Stomach (tissue), 8 donors: ENCODE measurements at regions not wholly inside any gene's neighbourhood (a gene's known extent, or its start where the extent isn't known, plus 50 kb on each side); places are given as distances from the start of the nearest gene placed in this dataset.

Experiments used
- DNase-seq, 2 donors: peaks; one replicate each; pipeline versions ENCODE4 v3.0.0 to v3.0.0-alpha.2; 2013 to 2019
- H3K27ac ChIP-seq, 5 donors: fragments of 200-600 bp in 4 of 5; sonication (generic) in 4 of 5; one replicate each; pipeline ENCODE4 v1.5.1; 2013 to 2019; ENCODE audit warnings: mild to moderate bottlenecking in 1 of 5, moderate library complexity in 1 of 5
- H3K27me3 ChIP-seq, 3 donors: fragments of 200-600 bp; sonication (generic); one replicate each; pipeline ENCODE4 v1.5.1; 2017 to 2019; ENCODE audit warnings: mixed run types in 1 of 3
- H3K36me3 ChIP-seq, 4 donors: fragments of 200-600 bp; sonication (generic); 1 replicate in 3 of 4; 2 replicates in 1 of 4; pipeline ENCODE4 v1.5.1; 2016 to 2019
- H3K4me1 ChIP-seq, 4 donors: fragments of 200-600 bp; sonication (generic); one replicate each; pipeline ENCODE4 v1.5.1; 2016 to 2019
- H3K4me3 ChIP-seq, 4 donors: fragments of 200-600 bp; sonication (generic) in 3 of 4; one replicate each; pipeline ENCODE4 v1.5.1; 2016 to 2019; ENCODE audit warnings: mild to moderate bottlenecking in 1 of 4
- H3K9me3 ChIP-seq, 4 donors: fragments of 200-600 bp; sonication (generic); one replicate each; pipeline ENCODE4 v1.5.1; 2016 to 2019
- EP300 ChIP-seq: sonication (generic); formaldehyde crosslinking; IDR thresholded peaks from one replicate; pipeline ENCODE4 v1.6.1; 2017; ENCODE audit warnings: antibody characterized with exemption
- POLR2A ChIP-seq, 4 donors: fragments of 450-650 bp; IDR thresholded peaks; one replicate each; pipeline ENCODE4 v1.6.1; 2016; ENCODE audit warnings: antibody characterized with exemption in 4 of 4, control low read depth in 2 of 4, mild to moderate bottlenecking in 1 of 4, moderate library complexity in 1 of 4
- POLR2AphosphoS5 ChIP-seq, 3 donors: sonication (generic); formaldehyde crosslinking; IDR thresholded peaks; one replicate each; pipeline ENCODE4 v1.6.1; 2016; ENCODE audit warnings: antibody characterized with exemption in 3 of 3
- WGBS, 5 donors: extraction: QIAGEN DNeasy Blood & Tissue Kit in 3 of 5; methylation state at CpG; one replicate each; pipeline versions ENCODE4 v1.1.5 to v1.1.7; 2013 to 2018; 5-methylcytosine and 5-hydroxymethylcytosine counted together
- intact Hi-C: fragments of 100-400 bp; cut with DNase I; formaldehyde crosslinking; loops from one replicate; pipeline ENCODE4 v1.15.1; 2023; ENCODE audit warnings: low total_unique reads
- TF ChIP-seq, protein P1 (sequence below), 7 experiments: fragments of 450-650 bp in 4 of 7; fragments of 200-600 bp in 3 of 7; sonication (generic) in 3 of 7; IDR thresholded peaks; one replicate each; pipeline ENCODE4 v1.5.1; 2016 to 2019; ENCODE audit warnings: antibody characterized with exemption in 7 of 7, control low read depth in 2 of 7, mild to moderate bottlenecking in 1 of 7
- donor health status: healthy with polysubstance abuse.
- donor health status: Bipolar disorder and iron deficiency.
- donor health status: healthy.

- no peaks in the 10 kb centered on the region for H3K9me3 ChIP-seq
- intact Hi-C loops: no loop called here
- DNase-seq: no peak
- H3K27me3 ChIP-seq: no peaks in the 10 kb centered on the region
- H3K27ac ChIP-seq: no peak overlapping the region
- no peak overlapping the region for H3K4me3 ChIP-seq
- WGBS, 5 donors: 35 to 75% (median 58%) methylated on average over 1 of the region's 1 CpG
- no peaks in the 10 kb centered on the region for H3K4me1 ChIP-seq
- H3K36me3 ChIP-seq: no peaks in the 10 kb centered on the region
- no peak for TF ChIP-seq EP300
- no peak for TF ChIP-seq POLR2AphosphoS5 (IDR thresholded peaks at IDR 0.05)
- TF ChIP-seq POLR2A (IDR thresholded peaks at IDR 0.05): no peak
- TF ChIP-seq, protein P1, sequence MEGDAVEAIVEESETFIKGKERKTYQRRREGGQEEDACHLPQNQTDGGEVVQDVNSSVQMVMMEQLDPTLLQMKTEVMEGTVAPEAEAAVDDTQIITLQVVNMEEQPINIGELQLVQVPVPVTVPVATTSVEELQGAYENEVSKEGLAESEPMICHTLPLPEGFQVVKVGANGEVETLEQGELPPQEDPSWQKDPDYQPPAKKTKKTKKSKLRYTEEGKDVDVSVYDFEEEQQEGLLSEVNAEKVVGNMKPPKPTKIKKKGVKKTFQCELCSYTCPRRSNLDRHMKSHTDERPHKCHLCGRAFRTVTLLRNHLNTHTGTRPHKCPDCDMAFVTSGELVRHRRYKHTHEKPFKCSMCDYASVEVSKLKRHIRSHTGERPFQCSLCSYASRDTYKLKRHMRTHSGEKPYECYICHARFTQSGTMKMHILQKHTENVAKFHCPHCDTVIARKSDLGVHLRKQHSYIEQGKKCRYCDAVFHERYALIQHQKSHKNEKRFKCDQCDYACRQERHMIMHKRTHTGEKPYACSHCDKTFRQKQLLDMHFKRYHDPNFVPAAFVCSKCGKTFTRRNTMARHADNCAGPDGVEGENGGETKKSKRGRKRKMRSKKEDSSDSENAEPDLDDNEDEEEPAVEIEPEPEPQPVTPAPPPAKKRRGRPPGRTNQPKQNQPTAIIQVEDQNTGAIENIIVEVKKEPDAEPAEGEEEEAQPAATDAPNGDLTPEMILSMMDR (IDR thresholded peaks at IDR 0.05): no peak
These were observed 144.7 kb upstream of the SEMA3A start for GRCh38 chr7:84339306-84339705.

GRCh38 chr7:84337429-84337828 is 142.8 kb upstream of the SEMA3A start:
- no peak overlapping the region for H3K4me3 ChIP-seq
- H3K36me3 ChIP-seq: no peaks in the 10 kb centered on the region
- no peaks in the 10 kb centered on the region for H3K4me1 ChIP-seq
- 51 to 63% (median 55%) methylated on average over 2 of the region's 2 CpGs for WGBS, 5 donors
- no peak for DNase-seq
- TF ChIP-seq POLR2AphosphoS5 (IDR thresholded peaks at IDR 0.05) (no peak), POLR2A (IDR thresholded peaks at IDR 0.05) (no peak), EP300 (no peak)
- TF ChIP-seq, protein P1 (IDR thresholded peaks at IDR 0.05): no peak
- no peak overlapping the region for H3K27ac ChIP-seq
- no peaks in the 10 kb centered on the region for H3K27me3 ChIP-seq
- intact Hi-C loops: no loop called here
- H3K9me3 ChIP-seq: no peaks in the 10 kb centered on the region

GRCh38 chr7:84336766-84337165 is 142.2 kb upstream of the SEMA3A start:
- no peaks in the 10 kb centered on the region for H3K4me1 ChIP-seq
- WGBS, 5 donors: 91 to 97% (median 95%) methylated on average over 1 of the region's 1 CpG

GRCh38 chr7:84336303-84336702 is 141.7 kb upstream of the SEMA3A start:
- TF ChIP-seq POLR2AphosphoS5 (IDR thresholded peaks at IDR 0.05) (no peak), EP300 (no peak)
- H3K27me3 ChIP-seq: no peaks in the 10 kb centered on the region
- H3K4me3 ChIP-seq: no peak overlapping the region
- intact Hi-C loops: no loop called here
- 50 to 76% (median 74%) methylated on average over 2 of the region's 2 CpGs for WGBS, 5 donors
- H3K4me1 ChIP-seq: no peaks in the 10 kb centered on the region
- DNase-seq: peak in 1 of 2 donors; percentile 19
- no peaks in the 10 kb centered on the region for H3K36me3 ChIP-seq
- no peaks in the 10 kb centered on the region for H3K9me3 ChIP-seq
- no peak overlapping the region for H3K27ac ChIP-seq

More at GRCh38 chr7:84336766-84337165, 142.2 kb upstream of the SEMA3A start:
- Histone ChIP-seq H3K9me3 (no peaks in the 10 kb centered on the region), H3K27ac (no peak overlapping the region), H3K27me3 (no peaks in the 10 kb centered on the region), H3K4me3 (no peak overlapping the region), H3K36me3 (no peaks in the 10 kb centered on the region)
- no peak for TF ChIP-seq EP300
- no peak for TF ChIP-seq POLR2AphosphoS5 (IDR thresholded peaks at IDR 0.05)
- TF ChIP-seq, protein P1 (IDR thresholded peaks at IDR 0.05): no peak
- no peak for TF ChIP-seq POLR2A (IDR thresholded peaks at IDR 0.05)
- intact Hi-C loops: no loop called here
- DNase-seq: no peak

DNA sequence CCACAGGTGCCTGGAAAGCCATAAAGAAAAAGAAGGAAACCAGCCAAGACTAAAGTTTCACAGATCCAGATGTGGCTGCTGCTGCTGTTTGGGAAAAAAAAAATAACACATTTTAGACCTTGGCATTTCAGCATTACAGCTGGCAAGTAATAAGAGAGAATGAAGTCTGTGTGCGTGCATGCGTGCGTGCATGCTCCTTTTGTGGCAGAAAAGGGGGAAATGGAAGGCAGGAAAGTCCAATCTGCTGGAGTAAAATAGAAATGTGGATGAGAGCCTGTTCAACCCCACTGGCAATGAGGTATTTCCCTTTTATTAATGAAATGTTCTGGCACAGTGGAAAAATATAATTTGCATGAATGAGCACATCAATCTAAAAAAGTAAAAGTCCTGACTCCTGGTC is 137.0 kb upstream of the SEMA3A start:
- no peaks in the 10 kb centered on the region for H3K9me3 ChIP-seq
- intact Hi-C loops: no loop called here
- WGBS, 5 donors: 78 to 97% (median 93%) methylated on average over 3 of the region's 3 CpGs
- TF ChIP-seq EP300: no peak
- TF ChIP-seq, protein P1 (IDR thresholded peaks at IDR 0.05): no peak
- TF ChIP-seq POLR2A (IDR thresholded peaks at IDR 0.05): no peak
- no peaks in the 10 kb centered on the region for H3K27me3 ChIP-seq
- no peaks in the 10 kb centered on the region for H3K4me1 ChIP-seq
- no peak for DNase-seq
- no peak overlapping the region for H3K27ac ChIP-seq
- H3K36me3 ChIP-seq: no peaks in the 10 kb centered on the region
- no peak overlapping the region for H3K4me3 ChIP-seq
